Hepatocyte (in vitro differentiated cells): ENCODE measurements at regions not wholly inside any gene's neighbourhood (a gene's known extent, or its start where the extent isn't known, plus 50 kb on each side); places are given as distances from the start of the nearest gene placed in this dataset.

ENCODE experiments used
- DNase-seq: peaks from one replicate; pipeline ENCODE4 v3.0.0-alpha.2; 2016; ENCODE audit warnings: low spot score
- H2AFZ ChIP-seq: fragments of 200-600 bp; sonication (generic); 2 replicates; pipeline ENCODE4 v1.6.0; 2016; ENCODE audit warnings: antibody characterized with exemption, mild to moderate bottlenecking
- H3K27ac ChIP-seq: fragments of 200-600 bp; sonication (generic); 2 replicates; pipeline ENCODE4 v1.5.1; 2016; ENCODE audit warnings: mild to moderate bottlenecking
- H3K27me3 ChIP-seq: fragments of 200-600 bp; sonication (generic); 2 replicates; pipeline ENCODE4 v1.6.1; 2016
- H3K36me3 ChIP-seq: fragments of 200-600 bp; sonication (generic); replicated peaks from 2 replicates; pipeline ENCODE4 v1.5.1; 2016; ENCODE audit warnings: low read depth; ENCODE audit not compliant: insufficient read depth
- H3K4me1 ChIP-seq: fragments of 200-600 bp; sonication (generic); 2 replicates; pipeline ENCODE4 v1.5.1; 2016; ENCODE audit warnings: mild to moderate bottlenecking, moderate library complexity; ENCODE audit not compliant: insufficient read depth
- H3K4me2 ChIP-seq: fragments of 200-600 bp; sonication (generic); 2 replicates; pipeline ENCODE4 v1.6.0; 2016
- H3K4me3 ChIP-seq: fragments of 200-600 bp; sonication (generic); 2 replicates; pipeline ENCODE4 v1.5.1; 2016; ENCODE audit warnings: mild to moderate bottlenecking
- H3K79me2 ChIP-seq: fragments of 200-600 bp; sonication (generic); 2 replicates; pipeline ENCODE4 v1.6.0; 2017; ENCODE audit warnings: mild to moderate bottlenecking
- H3K9me2 ChIP-seq: fragments of 200-600 bp; sonication (generic); replicated peaks from 2 replicates; pipeline ENCODE4 v1.6.0; 2017; ENCODE audit warnings: mild to moderate bottlenecking; ENCODE audit not compliant: insufficient read depth
- H3K9me3 ChIP-seq: fragments of 200-600 bp; sonication (generic); 2 replicates; pipeline ENCODE4 v1.5.1; 2016; ENCODE audit warnings: low read depth, mild to moderate bottlenecking
- H4K20me1 ChIP-seq: fragments of 200-600 bp; sonication (generic); 2 replicates; pipeline ENCODE4 v1.6.0; 2016; ENCODE audit warnings: mild to moderate bottlenecking; ENCODE audit not compliant: insufficient read depth, poor library complexity, severe bottlenecking
- CTCF ChIP-seq: fragments of 200-600 bp; sonication (generic); IDR thresholded peaks from 2 replicates; pipeline ENCODE4 v1.5.1; 2016; ENCODE audit warnings: antibody characterized with exemption, mild to moderate bottlenecking; ENCODE audit not compliant: poor library complexity
- EZH2 ChIP-seq: fragments of 200-600 bp; sonication (generic); IDR thresholded peaks from 2 replicates; pipeline ENCODE4 v1.6.1; 2016; ENCODE audit warnings: antibody characterized with exemption, mild to moderate bottlenecking, borderline replicate concordance
- EZH2phosphoT487 ChIP-seq: fragments of 200-600 bp; sonication (generic); IDR thresholded peaks from one replicate; pipeline ENCODE4 v1.6.1; 2018; ENCODE audit warnings: antibody characterized with exemption, mild to moderate bottlenecking, low read depth, moderate library complexity; ENCODE audit not compliant: unreplicated experiment, severe bottlenecking
- WGBS: methylation state at CpG from one replicate; pipeline ENCODE4 v1.1.6; 2016; ENCODE audit warnings: low lambda C conversion rate; ENCODE audit errors: missing lambda C conversion rate; 5-methylcytosine and 5-hydroxymethylcytosine counted together

DNA sequence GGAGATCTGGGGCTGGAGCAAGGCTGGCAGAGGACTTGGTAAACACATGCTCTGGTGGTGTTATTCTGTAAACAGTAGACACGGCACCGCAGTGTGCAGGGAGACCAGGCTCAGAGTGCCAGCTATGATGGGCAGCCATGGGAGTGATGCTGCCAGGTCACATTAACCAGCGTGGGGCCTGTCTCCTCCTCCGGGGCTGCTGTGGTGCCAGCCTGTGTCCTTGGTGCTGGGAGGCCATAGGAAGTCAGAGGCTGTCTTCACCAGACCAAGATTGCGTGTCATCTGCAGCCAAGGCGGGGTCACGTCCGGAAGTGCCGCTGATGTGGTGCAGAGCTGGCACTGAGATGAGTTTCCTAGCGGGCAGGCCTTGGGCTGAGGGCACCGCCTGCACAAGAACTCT lies 236.0 kb downstream of the GLRX3 start:
- Histone ChIP-seq H3K9me3 (no peaks in the 10 kb centered on the region), H2AFZ (no peak overlapping the region), H3K27me3 (no peaks in the 10 kb centered on the region), H3K4me3 (no peak overlapping the region), H3K4me2 (no peak overlapping the region), H3K27ac (no peak overlapping the region), H3K36me3 (no peaks in the 10 kb centered on the region), H3K9me2 (no peaks in the 10 kb centered on the region), H3K79me2 (no peaks in the 10 kb centered on the region), H4K20me1 (no peaks in the 10 kb centered on the region), H3K4me1 (peaks cover 5% of the 10 kb centered on the region)
- TF ChIP-seq EZH2 (no peak), EZH2phosphoT487 (no peak), CTCF (no peak)
- WGBS: 88% methylated on average over 11 of the region's 11 CpGs
- no peak for DNase-seq

DNA sequence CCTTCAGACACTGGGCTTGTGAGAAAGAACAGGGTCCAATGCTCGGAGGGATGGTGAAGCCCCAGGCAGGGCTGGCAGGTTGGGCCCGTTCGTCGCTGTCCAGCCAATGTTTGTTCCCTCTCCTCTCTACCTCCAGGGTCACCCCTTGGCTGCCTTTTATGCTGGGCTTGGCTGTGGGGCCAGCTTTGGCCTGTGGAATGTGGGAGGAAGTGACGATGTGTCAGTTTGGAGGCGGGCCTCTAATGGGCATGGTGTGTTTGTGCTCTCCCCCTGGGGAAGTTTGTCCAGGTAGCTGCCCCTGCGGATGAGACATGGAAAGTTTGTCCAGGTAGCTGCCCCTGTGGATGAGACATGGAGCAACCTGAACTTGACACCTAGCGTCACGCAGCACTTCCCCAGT lies 236.7 kb downstream of the GLRX3 start:
- Histone ChIP-seq H3K9me2 (no peaks in the 10 kb centered on the region), H3K9me3 (no peaks in the 10 kb centered on the region), H3K79me2 (no peaks in the 10 kb centered on the region), H3K4me1 (peaks cover 5% of the 10 kb centered on the region), H3K4me3 (no peak overlapping the region), H3K27me3 (no peaks in the 10 kb centered on the region), H3K4me2 (no peak overlapping the region), H3K36me3 (no peaks in the 10 kb centered on the region), H3K27ac (no peak overlapping the region), H4K20me1 (no peaks in the 10 kb centered on the region), H2AFZ (no peak overlapping the region)
- WGBS: 66% methylated on average over 9 of the region's 9 CpGs
- no peak for DNase-seq
- TF ChIP-seq CTCF (no peak), EZH2phosphoT487 (no peak), EZH2 (no peak)

DNA sequence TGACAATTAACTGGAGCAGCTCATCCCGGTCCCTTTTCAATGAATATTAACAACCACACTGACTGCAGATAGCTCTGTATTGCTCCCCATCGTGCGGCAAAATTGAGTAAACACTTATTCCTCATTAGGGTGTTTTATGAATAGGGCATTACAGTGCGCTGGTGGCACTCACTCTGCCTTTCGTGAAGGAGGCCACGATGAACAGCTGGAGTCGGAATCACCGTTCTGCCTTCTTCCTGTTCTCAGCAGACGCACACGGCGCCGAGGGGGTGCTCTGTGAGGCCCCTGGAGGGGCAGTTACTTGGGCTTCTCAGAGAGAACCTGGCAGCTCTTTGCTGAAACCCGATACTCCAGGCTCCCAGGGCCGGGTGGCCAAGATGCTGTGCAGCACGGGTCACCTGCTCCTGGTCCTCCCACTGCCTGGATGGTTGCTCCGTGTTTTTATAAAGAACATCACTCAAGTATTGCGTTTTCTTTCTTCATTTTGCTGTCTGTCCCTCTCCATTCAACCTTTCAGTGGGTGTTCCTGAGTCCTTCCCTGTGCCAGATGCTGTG lies 241.9 kb downstream of the GLRX3 start:
- Histone ChIP-seq H3K4me3 (no peak overlapping the region), H3K4me1 (no peaks in the 10 kb centered on the region), H3K4me2 (no peak overlapping the region), H3K9me3 (no peaks in the 10 kb centered on the region), H3K27me3 (no peaks in the 10 kb centered on the region), H3K36me3 (no peaks in the 10 kb centered on the region), H3K79me2 (no peaks in the 10 kb centered on the region), H4K20me1 (no peaks in the 10 kb centered on the region), H2AFZ (no peak overlapping the region), H3K9me2 (no peaks in the 10 kb centered on the region), H3K27ac (no peak overlapping the region)
- WGBS: 67% methylated on average over 17 of the region's 17 CpGs
- no peak for DNase-seq
- TF ChIP-seq CTCF (no peak), EZH2phosphoT487 (no peak), EZH2 (no peak)
